GM18909 (cell line): ENCODE measurements at regions not wholly inside any gene's neighbourhood (a gene's known extent, or its start where the extent isn't known, plus 50 kb on each side); places are given as distances from the start of the nearest gene placed in this dataset.

Source experiments
- ATAC-seq: cut with Tn5 transposase; IDR thresholded peaks from one replicate; pipeline ENCODE4 v1.9.1; 2021; ENCODE audit warnings: mild to moderate bottlenecking; ENCODE audit not compliant: unreplicated experiment, poor library complexity

- ATAC-seq, result no peak
These were observed 629.0 kb upstream of the PTPRD start for GRCh38 chr9:11241779-11242178.

- no peak for ATAC-seq
These were observed 645.2 kb upstream of the PTPRD start for GRCh38 chr9:11257992-11258391.

- ATAC-seq, result no peak
These were observed 656.2 kb upstream of the PTPRD start for GRCh38 chr9:11269036-11269435.

- no peak for ATAC-seq
These were observed 662.4 kb upstream of the PTPRD start for GRCh38 chr9:11275158-11275695.

- ATAC-seq, result no peak
These were observed 700.2 kb upstream of the PTPRD start for GRCh38 chr9:11312966-11313365.

GRCh38 chr9:11318946-11319345 lies 706.1 kb upstream of the PTPRD start:
- no peak for ATAC-seq

GRCh38 chr9:11319538-11319937 lies 706.7 kb upstream of the PTPRD start:
- no peak for ATAC-seq

- no peak for ATAC-seq
These were observed 708.2 kb upstream of the PTPRD start for GRCh38 chr9:11320989-11321388.

- ATAC-seq, result no peak
These were observed 710.7 kb upstream of the PTPRD start for GRCh38 chr9:11323457-11323856.

- ATAC-seq, result no peak
These were observed 713.4 kb upstream of the PTPRD start for GRCh38 chr9:11326231-11326630.

GRCh38 chr9:11328326-11328725 lies 715.5 kb upstream of the PTPRD start:
- ATAC-seq, result no peak

GRCh38 chr9:11335011-11335410 lies 722.2 kb upstream of the PTPRD start:
- ATAC-seq, result no peak

GRCh38 chr9:11338130-11338529 lies 725.3 kb upstream of the PTPRD start:
- ATAC-seq, result peak; percentile 82

- ATAC-seq, result no peak
These were observed 727.9 kb upstream of the PTPRD start for GRCh38 chr9:11340654-11341053.

- no peak for ATAC-seq
These were observed 734.6 kb upstream of the PTPRD start for GRCh38 chr9:11347437-11347836.

- no peak for ATAC-seq
These were observed 735.6 kb upstream of the PTPRD start for GRCh38 chr9:11348366-11348765.

GRCh38 chr9:11349187-11349586 lies 736.4 kb upstream of the PTPRD start:
- no peak for ATAC-seq

- no peak for ATAC-seq
These were observed 739.8 kb upstream of the PTPRD start for GRCh38 chr9:11352612-11353011.

GRCh38 chr9:11356067-11356466 lies 743.3 kb upstream of the PTPRD start:
- no peak for ATAC-seq

- ATAC-seq, result no peak
These were observed 753.9 kb upstream of the PTPRD start for GRCh38 chr9:11366585-11367129.

- no peak for ATAC-seq
These were observed 762.1 kb upstream of the PTPRD start for GRCh38 chr9:11374926-11375325.

GRCh38 chr9:11402621-11403020 lies 789.8 kb upstream of the PTPRD start:
- ATAC-seq, result no peak

GRCh38 chr9:11414241-11414640 lies 801.4 kb upstream of the PTPRD start:
- ATAC-seq, result no peak
